Stimulated activated CD4-positive, alpha-beta T cell treated with anti-CD3 and anti-CD28 coated beads, Interleukin-1b, Interleukin-23, amount 100 ng/mL, for 1 hour (primary cell): ENCODE measurements at regions not wholly inside any gene's neighbourhood (a gene's known extent, or its start where the extent isn't known, plus 50 kb on each side); places are given as distances from the start of the nearest gene placed in this dataset.

ENCODE experiments used
- DNase-seq, 2 donors: peaks; one replicate each; pipeline ENCODE4 v3.0.0-alpha.2; 2020; ENCODE audit warnings: low read depth in 2 of 2

DNA sequence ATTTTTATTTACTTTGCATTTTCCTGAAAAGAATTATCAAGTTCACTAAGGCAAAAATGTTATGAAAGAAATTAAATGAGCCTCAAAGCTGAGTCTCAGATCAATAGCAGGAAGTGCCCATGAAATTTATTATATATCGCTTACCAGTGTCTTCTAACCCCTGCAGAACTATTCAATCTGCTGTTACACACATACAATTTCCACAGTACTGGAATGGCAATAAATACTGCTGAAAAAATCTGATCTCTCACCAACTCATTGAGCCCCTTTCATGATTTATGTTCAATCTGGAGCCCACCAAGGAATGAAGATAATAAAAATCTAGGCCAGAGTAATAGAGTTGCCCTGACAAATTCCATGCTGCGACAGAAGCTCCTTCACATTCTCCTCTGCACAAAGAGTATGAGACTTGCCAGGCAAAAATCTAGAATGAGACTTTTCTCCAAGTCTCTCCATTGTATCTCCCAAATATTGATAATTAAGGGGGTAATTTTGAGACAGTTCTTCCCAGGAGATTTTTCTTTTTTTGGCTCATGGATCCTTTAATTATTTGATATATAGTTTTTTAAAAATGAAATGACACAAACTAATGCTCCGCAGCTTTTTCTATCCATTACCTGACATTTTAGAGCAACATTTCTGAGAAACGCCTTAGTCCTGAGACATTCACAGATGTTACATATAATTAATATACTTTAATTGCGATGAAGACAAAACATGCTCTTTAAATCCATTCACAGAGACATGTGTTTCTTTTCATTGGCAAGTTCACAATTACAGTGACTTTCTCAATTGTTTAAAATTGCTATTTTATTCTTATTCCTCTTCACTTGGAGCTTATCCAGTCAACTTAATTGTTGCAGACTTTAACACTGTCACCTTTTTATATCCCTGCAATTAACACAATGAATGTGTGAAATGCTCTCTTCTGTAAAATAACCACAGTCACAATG lies 1020.4 kb downstream of the CBLN2 start:
- no peak for DNase-seq

DNA sequence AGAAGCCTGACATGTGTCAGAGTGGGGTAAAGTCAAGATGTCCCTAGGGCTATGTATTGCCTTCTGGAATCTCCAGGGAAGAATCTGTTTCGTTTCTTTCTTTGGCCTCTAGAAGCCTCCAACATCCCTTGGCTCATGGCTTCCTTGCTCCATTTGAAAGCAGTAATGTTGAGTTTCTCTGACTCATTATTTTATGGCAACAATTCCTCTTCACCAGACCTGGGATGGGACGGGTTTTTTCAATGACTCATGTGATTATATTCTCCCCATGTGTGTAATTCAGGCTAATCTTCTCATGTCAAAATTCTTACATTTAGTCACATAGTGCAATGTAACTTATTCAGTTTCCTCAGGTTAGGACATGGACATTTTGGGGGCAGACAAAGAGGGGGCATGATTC lies 1038.6 kb downstream of the CBLN2 start:
- DNase-seq: no peak

DNA sequence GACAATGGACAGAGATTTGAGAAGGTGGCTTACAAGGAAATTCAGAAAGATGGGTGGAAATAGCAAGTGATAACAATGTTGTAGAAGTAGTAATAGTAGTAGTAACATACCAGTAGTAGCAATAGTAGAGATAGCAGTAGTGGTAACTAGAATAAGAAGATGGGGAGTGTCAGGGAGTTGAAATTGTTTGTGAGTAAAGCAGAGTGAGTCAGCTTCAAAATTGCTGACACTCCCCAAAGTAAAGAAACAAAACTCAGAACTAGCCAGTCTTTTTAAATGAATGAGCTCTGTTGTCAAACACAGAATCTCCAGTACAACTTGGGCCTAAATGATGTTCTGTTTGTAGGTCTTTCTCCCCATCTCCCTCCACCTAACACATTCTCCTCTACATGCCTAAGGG lies 1040.9 kb downstream of the CBLN2 start:
- no peak for DNase-seq

DNA sequence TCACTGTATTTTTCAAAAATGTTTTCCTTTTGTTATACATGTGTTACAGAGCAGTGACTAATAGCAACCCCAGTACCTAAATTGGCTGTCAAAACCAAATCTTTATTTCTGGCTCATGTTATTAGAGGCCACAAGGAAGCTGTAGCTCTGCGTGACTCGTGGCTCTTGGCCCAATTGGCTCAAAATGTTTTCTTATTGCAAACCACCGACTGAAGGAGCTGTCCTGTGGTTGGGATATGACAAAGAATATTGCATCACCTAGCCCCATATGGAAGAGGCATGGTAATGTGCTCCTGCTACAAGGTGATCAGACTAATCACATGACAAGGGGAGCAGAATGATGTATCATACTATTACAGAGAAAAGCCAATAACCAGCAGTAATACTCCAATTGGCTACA lies 1058.5 kb downstream of the CBLN2 start:
- no peak for DNase-seq

DNA sequence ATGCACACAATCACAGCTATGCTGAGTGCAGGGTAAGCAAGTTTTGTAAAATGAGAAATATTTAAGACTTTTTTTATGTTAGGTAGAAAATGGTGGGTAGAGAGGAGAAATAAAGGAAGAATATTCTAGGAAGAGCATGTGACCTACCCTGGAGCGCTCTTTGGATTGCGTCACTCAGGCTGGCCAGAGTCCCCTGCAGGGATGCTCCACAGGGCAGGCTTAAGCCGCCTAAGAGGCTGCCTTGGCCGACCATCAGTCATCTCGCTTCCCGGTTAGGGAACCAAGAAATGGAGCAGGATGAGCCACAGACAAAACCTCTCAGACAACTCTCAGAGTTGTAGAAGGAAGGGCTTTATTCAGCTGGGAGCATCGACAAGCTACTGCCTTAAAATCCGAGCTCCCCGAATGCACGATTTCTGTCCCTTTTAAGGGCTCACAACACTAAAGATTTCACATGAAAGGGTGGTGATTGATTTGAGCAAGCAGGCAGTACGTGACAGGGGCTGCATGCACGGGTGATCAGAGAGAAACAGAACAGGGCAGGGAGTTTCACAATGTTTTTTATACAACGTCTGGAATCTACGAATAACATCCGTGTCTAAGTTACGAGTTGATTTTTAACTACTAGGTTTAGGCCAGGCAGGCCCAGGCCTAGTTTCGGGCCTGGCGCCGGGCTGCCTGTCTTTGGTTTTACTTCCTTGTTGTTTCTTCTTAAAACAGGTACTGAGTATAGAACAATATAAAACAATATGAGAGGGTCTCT lies 1072.0 kb downstream of the CBLN2 start:
- DNase-seq: no peak

DNA sequence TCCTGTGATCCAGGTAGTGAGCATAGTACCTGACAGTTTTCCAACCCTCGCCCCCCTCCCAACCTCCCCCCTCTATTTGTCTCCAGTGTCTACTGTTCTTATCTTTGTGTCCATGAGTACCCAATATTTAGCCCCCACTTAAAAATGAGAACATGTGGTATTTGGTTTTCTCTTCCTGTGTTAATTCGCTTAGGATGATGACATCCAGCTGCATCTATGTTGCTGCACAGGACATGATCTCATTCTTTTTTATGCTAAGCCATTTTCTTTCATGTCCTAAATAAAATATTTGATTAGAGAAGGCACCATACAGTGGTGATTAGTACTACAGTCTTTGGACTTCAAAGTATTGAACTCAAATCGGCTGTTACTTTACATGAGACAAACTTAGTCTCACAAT lies 1087.9 kb downstream of the CBLN2 start:
- DNase-seq: no peak

DNA sequence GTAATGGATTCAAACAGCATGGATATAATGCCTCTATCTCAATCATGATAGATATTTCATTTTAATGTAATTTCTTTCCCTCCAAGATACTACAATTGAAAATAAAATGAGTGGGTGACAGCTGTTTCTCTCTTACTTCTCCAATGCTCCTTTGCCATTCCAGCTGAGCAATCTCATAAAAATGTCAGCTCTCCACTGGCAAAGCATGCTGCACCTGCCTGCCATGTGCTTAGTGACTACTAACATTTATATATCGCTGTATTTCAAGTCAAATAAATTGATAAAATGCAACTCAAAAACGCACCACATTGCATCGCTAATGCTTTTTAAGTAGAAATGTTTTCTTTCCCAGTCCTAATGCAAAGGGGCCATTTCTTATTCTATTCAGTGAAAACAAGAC lies 1093.9 kb downstream of the CBLN2 start:
- no peak for DNase-seq

DNA sequence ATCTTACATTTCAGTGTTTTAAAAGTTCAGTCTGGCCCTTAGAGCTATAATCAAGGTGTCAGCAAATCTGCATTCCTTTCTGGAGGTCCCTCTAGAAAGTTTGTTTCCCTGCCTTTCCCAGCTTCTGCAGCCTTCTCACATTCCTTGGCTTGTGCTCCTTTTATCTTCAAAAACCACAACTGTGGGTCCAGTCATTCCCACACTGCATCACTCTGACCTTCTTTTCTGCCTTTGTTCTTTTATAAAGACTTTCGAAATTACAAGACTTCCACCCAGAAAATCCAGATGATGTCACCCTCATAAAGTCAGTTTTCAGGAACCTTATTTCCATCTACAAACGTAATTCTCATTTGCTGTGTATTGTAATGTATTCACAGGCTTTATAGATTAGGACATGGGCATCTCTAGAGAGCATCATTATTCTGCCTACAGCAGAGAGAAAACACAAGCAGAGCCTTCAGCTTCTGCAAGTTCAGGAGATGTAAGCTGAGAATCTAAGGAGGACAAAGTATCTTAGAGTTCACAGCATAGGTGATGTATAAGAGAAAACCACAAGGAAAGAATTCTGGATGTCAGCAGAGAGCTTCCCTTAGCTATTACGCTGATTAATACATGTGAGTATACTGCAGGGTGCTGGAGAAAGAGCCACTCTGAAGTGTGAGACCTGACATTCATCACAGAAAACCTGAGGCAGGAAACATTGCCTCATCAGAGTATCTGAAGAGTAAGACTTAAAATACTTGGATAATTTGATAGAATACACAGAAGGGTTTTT lies 1100.2 kb downstream of the CBLN2 start:
- no peak for DNase-seq

DNA sequence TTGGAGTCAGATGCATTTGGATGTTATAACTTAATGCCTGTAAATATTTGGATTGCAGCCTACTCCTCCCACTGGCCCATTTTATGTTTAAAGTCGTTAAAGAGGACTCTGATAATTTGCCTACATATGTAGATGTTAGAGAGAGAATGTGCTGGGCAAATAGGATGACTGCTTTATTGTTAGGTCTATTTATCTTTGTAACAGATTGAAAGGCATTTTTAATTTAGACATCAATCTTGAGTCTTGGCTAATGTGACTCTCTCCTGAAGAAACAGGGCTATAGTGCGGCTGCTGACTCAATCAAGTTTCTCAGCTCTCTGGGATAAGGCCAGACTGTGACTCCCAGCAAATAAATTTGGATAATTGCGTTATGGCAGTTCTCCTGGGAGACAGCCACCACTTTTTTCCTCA lies 1101.4 kb downstream of the CBLN2 start:
- no peak for DNase-seq

DNA sequence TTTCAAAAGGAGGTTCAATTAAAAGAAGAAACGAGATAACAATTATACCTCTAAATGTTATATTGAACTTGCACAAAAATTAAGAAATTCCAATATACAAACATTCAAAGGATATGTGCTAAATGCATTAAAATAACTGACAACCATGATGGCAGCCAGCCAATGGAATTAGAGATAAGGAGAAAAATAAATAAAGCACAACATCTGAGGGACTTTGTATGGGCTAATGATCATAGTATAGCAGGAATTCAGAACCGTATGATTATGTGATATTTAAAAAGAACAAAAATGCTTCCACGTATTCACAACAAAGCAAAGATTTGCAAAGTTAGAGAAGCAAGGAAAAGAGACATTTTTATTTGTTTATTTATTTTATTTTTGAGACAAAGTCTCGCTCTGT lies 1103.0 kb downstream of the CBLN2 start:
- DNase-seq: no peak

DNA sequence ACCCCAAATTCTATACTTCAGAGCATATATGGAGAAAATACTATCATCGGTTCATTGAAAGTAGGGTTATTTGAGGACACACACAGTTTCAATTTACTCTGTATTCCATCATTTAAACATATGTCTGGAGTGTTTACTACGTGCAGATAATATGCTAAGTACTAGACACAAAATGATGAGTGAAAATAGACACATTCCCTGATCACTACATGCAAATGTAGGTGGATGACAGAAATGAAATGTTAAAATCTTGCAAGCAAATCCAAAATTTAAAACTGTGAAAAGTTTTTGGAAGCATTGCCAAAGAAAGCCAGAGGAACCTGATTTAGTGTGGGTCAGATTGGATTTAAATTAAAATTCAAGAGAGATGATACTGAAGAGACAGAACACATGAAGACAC lies 1106.6 kb downstream of the CBLN2 start:
- no peak for DNase-seq

DNA sequence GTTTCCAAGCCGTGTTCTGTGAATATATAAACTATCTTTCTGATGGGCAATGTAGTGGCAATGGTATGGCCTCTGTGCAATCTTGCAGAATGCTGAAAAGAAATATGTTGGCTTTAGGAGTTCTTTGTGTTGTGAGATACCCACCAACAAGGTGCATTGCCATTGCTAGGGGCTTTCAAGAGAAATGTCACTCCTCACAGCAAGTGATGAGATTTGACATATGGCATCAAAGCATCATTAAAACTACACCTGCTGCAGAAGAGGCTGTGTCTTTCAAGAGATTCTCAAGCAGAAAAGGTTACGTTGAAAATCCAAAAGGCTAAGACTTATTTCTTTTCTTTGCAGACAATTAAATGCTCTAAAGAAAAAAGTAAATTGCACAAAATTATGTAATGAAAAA lies 1110.8 kb downstream of the CBLN2 start:
- DNase-seq: no peak

DNA sequence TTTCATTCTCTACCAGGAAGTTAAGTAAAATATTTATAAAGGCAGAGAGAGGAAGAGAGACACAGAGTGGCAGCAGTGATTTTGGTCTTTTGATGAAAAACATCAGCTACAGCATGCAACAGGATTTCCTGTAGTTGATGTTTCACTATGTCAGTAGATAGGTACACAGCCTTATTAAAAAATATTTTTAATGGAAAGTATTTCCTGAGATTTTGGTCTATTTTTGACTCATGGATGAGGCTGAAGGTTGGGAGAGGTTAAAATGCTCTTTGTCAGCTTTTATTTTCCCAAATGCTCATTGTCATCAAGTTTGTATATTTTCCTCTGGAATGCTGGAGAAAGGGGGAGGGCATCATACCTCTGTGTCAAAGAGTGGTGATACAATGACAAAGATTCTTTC lies 1112.5 kb downstream of the CBLN2 start:
- no peak for DNase-seq

DNA sequence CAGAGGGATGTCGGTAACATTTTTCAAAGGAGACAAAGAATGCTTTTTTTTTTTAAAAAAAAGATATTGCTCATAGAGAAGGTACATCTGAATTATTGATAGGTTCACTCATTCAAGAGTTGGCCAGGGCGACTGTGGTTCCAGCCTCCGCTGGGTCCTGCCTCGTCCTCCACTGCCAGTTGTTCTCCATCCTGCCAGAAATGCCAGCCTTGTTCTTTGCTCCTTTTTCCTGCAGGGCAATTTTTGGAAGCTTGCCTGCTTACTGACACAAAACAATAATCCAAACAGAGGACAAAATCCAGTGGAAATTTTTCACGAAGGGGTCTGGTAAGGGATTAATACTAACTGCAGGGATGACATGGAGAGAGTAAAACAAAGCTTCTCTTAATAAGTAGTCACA lies 1113.0 kb downstream of the CBLN2 start:
- no peak for DNase-seq

DNA sequence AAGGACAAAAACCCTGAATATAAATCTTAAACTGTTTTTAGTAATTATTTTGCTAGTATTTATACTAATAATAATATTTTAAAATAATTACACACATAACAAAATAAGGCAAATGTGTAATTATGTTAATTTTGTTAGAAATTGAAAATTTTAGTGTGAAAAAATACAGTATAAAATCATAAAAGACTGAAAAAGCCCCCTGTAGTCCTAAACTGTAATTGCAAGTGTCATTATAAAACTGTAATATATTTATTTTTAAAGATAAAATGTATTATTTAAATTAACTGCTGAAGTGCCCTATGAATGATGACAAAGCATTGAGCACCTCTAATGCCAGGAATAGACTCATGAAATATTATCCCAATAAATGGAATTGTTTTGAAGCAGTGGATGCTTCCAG lies 1117.7 kb downstream of the CBLN2 start:
- no peak for DNase-seq

DNA sequence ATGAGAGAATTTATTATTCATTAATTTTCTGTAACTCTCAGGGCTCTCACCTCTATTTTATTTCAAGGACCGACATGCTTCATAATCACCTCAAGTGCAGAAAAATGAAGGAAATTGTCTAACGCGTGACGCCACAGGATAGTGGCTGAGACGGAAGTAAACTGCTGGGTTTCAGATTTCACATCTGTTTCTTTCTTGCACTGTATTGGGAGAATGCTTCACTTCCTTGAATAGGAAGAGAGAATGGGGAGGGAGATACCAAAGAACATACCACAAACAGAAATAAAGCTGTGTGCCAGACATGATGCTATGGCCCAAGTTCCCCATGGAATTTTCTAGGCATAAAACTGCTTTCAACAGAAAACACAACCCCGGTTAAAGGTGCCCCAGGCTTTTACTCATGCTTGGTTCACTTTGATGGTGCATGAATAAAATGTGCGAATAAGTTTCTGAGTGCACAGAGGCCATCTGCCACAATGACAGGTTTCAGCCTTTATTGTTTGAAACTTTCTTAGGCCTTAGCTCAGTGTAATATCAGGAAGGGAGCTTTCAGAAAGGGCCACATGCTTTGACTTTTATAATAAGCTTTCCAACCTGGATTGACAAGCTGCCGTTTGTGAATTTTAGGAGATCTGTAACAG lies 1116.4 kb downstream of the SOCS6 start:
- no peak for DNase-seq

DNA sequence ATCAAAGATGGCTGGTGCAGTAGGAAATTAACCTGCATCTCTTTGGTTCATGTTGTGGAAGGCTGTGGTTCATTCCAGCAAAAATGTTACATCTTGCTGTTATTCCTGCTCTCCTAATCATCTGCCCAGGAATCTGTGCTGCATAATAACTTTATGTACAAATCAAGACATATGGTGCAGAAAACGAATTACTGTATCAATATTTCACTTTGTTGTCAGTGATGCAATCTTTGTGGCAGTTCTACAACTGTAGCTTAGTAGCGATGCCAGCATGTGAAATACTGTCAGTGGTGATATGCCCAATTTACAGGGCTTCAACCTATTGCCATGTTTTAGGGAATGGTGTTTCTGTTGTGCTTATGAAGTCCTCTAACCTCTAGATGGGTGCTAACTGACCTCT lies 1114.7 kb downstream of the SOCS6 start:
- DNase-seq: no peak

DNA sequence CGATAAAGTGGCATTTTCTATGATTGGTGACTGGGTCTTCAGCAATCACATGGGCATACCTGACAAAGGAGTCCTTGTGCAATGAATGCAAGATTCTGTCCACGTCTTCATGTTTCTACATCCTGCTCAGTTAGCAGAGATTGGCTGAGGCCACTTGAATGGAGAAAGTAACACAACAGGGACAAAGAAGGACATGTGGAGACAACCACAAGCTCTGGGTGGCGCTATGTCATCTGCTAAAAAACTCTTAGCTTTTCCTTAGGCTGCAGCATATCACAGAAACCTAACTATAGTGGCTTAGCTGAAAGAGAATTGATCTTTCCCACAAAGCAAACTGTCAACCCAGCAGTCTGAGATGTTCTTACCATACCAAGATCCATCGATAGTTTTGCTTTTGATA lies 1109.7 kb downstream of the SOCS6 start:
- DNase-seq: no peak

DNA sequence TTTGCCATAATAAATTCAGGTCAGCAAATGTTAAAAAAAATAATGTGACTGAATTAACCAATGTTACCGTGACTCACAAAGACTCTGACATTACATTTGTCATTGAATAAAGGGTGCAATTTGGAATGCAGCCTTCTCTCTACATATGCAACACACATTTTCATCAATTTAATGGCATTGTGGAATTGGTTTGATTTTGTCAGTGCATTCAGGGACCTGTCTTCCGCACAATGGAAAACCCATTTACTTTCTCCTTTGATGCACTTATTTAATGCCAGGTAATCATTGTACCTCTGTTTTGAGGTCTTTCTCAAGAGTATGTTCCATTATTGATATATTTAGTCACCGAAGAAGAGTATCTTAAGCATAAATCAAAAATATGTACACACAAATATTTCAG lies 1099.3 kb downstream of the SOCS6 start:
- no peak for DNase-seq

DNA sequence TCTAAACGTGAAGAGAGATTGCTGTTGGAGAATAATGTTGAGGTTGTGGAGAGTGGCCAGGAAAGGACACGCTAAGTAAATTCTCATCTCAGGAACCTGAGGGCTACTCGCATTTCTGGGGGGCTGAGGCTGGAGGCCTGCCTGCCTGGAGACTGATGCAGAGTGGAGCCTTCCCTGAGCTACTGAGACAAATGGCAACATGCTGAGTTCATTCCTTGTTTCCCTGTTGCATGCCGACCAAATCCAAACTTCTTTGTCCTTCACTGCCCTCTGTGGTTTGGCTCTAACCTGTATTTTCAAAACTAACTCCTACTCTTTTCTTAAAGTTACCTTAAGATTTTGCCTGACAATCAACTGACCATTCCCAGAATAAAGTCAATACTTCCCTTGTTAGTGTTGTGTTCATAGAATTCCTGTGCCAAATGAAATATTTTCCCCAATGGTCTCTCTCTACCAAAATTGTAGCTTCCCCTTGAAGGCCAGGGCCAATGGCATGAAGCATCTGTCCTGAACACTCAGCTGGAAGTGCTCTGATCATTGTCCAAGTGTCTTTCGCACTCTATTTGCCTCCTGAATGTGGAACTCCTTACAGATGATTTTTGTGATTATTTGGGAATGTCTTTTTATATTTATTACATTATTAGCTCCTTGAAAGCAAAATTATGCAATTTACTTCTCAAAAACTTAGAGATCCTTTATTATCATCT lies 1085.6 kb downstream of the SOCS6 start:
- no peak for DNase-seq

DNA sequence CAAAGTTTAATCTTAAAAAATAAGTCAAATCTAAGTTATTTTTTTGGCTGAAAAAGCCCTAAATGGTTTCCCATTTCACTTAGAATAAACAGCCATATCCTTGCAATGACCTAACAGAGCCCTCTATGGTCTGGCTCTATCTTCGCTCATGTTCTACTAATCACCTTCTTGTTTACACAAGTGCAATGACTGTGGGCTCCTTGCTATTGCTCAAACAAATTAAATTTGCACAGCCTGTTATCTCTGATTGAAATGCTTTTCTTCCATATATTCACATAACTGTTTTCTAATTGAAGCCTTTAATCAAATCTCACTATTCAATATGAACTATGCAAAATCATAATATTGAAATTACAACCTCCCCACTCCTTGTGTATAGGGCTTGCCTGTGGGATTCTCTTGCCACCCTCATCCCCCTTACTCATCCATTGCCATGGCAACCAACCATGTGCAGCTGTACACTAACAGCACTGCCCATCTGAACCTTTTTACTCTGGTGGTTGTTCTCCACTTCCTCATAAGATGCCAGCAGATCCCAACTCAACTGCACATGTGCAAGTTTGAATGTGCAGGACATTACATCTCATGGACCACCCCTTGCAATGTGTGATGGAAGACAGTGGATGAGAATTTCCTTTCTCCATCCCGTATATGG lies 1083.2 kb downstream of the SOCS6 start:
- no peak for DNase-seq
